Hematopoietic multipotent progenitor cell treated with erythropoietin and hydrocortisone succinate and interleukin-3 and kit ligand, for 8 days (in vitro differentiated cells): ENCODE measurements at regions not wholly inside any gene's neighbourhood (a gene's known extent, or its start where the extent isn't known, plus 50 kb on each side); places are given as distances from the start of the nearest gene placed in this dataset.
"Not testable (repeated sequence)": the region's sequence is repeated elsewhere in the genome, so short reads cannot be mapped to it uniquely, and the experiment has no call there.

Experiments
- DNase-seq: peaks from one replicate; pipeline ENCODE4 v3.0.0-alpha.2; 2015

GRCh38 chr5:2373631-2374030 lies 377.8 kb downstream of the IRX2 start:
- DNase-seq: no peak

DNA sequence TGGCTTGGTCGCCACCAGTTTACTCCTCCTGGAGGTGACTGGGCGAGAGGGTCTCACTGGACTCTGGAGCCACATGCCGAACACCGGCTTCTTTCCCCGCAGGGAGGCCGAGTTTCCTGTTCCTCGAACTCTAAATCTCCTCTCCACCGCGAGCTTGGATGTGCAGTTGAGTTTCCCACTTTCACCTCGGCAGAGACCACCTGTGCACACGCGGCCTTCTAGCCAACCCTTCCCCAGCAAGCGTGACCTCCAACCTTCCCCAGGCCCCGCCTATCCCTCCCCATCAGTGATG lies 380.1 kb downstream of the IRX2 start:
- no peak for DNase-seq

- no peak for DNase-seq
Observed at GRCh38 chr5:2370626-2371418, 380.7 kb downstream of the IRX2 start.

DNA sequence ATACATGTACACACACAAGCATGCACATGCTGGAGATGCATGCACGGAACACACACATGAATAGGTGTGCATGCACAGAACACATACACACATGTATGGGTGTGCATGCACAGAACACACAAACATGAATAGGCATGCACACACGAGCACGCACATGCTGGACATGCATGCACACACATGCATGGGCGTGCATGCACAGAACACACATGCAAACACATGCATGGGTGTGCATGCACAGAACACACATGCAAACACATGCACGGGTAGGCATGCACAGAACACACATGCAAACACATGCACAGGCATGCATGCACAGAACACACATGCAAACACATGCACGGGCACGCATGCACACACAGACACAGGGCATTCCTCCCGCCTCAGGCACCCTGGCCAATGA lies 382.3 kb downstream of the IRX2 start:
- no peak for DNase-seq

- DNase-seq: no peak
Observed at GRCh38 chr5:2366816-2367215, 384.7 kb downstream of the IRX2 start.

DNA sequence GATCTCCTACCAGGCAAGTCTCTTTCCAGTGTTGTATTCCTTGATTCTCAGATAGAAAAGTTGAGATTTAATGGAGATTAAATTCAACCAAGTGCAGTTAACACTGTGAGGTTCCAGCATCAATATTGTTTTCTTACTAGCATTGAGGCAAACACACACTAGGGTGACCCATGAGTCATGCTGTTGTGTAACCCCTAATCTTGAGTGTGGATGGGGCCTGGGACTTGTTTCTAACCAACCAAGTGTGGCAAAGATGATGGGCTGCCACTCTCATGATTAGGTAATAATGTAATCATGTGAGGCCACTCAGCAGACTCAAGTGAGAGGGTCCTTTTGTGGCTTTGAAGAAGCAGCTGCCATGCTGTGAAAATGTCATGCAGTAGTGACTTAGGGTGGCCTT lies 394.2 kb downstream of the IRX2 start:
- DNase-seq: no peak

DNA sequence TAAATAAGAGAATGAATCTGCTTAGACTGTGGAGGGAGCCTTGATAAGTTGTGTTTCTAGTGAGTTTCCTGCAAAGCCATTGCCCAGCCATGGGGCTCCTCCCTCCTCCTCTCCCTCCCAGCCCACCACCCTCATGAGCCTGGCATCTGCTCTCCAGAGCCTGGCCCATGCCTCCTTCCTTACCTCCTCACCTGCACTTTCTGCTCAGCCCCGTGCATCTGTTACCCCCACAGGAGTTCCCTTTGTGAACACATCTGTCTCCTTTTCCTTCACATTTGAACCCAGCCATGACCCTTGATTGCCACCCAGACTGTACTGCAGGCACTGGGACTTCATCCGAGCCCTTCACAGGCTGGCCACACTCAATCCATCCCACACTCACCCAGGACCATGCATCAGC lies 395.6 kb downstream of the IRX2 start:
- no peak for DNase-seq

DNA sequence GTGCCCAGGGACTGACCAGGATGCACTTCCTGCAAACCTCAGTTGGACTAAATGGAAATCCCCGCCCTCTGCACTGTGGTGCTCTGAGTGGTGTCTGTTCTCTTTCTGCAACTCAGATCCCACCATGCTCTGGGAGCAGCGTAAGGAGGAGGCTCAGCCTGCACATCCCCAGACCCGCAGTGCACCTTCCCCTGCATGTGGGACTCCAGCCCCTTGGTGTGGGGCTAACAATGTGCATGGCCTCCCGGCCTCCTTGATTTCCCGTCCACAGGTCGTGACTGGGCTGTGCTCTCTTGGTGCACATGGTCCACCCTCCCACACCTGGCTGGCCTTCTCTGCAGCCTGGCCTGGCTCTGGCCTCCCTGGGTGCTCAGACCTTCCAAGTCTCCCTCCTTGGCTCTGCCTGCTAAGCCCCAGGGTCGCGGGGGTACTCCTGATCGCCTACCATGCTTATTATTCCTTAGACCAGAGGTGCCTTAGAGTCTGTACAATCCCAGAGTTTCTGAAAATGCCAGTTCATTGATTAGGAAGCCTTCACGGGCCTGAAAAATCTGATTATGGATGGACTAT lies 397.5 kb downstream of the IRX2 start:
- DNase-seq: no peak

GRCh38 chr5:2353211-2353610 lies 398.3 kb downstream of the IRX2 start:
- DNase-seq: no peak

DNA sequence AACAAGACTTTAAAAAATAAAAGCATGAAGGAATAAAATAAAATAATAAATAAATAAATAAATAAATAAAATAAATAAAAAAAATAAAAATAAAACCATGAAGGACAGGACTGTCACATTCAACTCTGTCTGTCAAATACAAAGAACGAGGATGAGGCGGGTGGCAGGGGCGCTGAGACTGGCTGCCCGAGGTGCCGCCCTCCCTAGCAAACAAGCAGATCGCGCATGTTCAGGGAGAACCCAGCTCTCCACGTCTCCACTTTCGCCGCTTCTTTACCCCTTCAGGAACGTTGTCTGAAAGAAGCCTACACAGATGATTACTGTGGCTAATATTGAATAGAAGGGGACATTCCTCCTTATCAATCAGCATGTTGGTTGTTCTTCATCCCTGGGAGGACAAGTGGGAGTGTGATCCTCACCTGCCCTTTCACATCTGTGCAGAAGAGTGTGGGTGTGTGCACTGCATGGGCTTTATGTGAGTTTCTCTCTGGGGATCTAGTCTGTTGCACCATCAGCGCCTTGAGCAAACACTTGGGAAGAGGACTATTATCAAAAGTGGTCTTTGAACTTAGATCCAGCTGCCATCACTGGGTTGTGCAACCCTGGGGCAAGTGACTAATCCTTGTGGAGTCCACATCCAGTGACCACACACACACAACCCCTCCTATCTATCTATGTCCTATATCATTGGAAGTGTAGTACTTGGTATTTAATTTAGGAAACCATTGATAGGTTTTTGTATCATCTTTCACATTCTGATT lies 399.2 kb downstream of the IRX2 start:
- DNase-seq: no peak

DNA sequence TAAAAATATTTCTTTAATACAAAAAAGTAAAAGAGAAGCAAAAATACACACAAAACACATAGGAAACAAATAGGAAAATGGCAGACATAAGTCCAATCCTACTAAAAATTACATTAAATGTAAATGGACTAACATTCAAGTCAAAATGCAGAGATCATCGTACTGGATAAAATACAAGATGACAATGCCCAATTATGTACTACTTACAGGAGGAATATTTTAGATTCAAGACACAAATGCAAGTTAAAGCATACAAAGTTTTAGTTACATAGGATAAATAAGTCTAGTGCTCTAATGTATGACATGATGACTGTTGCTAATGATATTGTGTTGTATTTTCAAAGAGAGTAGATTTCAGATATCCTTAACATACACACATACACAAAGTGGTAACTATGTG lies 401.7 kb downstream of the IRX2 start:
- DNase-seq: not testable (repeated sequence)

GRCh38 chr5:2338686-2339085 lies 412.8 kb downstream of the IRX2 start:
- DNase-seq: no peak

DNA sequence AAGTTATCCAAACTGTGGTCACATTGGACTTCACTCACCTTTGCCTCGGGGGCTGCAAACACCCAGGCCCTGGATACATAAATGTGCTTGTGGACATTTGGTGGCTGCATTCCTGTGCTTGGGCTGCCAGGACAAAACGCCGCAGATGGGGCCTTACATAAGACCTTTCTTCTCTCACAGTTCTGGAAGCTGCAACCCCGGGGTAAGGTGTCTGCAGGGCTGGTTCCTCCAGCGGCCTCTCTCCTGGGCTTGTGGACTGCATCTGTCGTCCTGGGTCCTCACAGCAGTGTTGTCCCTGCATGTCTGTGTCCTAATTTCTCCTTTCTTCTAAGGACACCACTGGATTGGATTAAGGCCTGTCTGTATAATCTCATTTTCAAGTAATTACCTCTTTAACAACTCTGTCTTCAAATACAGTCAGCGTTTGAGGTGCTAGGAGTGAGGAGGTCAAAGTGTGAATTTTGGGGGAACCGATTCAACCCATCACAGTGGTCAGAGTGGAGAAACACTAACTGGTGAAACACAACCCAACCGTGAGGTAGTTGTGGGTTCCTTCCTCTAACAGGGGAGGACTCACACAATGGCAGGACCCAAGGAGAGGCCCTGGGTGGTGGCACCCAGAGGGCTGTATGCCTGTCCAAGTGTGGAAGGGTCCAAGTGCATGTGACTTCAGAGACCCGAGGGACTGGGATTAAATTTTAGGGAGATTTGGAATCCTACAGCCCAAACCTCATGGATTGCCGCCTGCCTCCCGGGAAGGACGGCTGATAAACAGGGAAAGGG lies 415.6 kb downstream of the IRX2 start:
- DNase-seq: no peak

- no peak for DNase-seq
Observed at GRCh38 chr5:2335125-2335732, 416.2 kb downstream of the IRX2 start.

GRCh38 chr5:2334719-2335118 lies 416.8 kb downstream of the IRX2 start:
- DNase-seq: no peak

DNA sequence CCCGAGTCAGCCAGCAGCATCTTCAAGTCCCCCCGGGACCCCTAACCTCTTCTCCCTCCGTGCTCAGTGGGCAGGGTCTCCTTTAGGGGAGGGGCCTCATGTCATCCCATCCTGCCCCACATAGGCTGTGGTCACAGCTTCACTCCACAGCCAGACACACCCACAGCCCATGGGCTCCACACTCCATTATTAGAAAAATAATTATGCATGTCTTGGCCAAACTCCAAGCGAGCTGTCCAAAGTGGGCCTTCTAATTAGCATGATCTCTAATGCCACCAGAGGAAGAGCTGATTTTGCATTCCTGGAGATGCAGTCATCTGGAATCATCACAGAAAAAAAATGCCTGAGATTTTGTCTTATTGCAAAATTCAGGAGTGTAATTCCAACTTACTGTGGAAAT lies 418.2 kb downstream of the IRX2 start:
- no peak for DNase-seq

DNA sequence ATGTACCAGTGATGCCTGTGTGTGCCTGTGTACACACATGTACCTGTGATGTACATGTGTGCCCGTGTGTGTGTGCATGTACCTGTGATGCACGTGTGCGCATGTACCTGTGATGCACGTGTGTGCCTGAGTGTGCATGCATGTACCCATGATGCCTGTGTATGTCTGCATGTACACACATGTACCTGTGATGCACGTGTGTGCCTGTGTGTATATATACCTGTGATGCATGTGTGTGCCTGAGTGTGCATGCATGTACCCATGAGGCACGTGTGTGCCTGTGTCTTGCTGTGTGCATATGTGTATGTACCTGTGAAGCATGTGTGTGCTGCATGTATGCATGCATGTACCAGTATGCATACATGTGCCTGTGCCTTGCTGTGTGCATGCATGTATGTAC lies 419.0 kb downstream of the IRX2 start:
- no peak for DNase-seq

DNA sequence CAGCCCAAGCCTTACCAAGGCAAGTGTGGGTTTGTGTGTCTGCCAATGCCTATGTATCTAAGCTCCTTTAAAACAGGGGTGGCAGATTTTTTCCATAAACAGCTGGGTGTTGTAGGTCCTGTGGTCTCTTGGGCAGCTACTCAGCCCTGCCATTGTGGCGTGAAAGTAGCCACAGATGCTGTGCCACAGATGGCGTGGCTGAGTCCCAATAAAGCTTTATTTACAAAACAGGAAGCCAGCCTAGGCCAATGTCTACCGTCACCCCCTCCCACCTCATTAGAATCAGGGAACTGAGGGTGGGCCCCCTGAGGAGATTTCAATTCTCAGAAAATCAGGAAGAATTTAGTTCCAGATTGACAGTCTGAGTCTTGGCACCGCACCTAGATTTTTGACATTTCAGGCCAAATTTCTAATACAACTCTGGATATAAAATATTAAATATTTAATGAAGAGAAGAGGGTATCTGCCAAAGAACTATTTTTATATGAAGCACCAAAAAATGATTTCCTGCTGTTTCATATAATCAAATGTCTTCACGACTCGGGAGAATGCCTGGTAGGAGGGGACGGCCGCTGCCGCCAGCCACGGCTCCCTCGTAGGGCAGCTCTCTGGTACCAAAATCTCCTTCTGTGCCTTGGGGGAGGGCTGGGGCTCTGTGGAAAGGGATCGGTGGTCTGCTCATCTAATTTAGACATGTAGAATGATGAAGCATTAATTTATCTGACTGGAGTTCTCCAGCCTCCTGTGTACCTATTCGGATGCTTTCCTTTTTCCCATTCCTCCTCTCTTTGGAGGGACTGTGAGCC lies 420.9 kb downstream of the IRX2 start:
- DNase-seq: no peak

- no peak for DNase-seq
Observed at GRCh38 chr5:2329741-2330140, 421.7 kb downstream of the IRX2 start.

GRCh38 chr5:2326601-2327000 lies 424.9 kb downstream of the IRX2 start:
- DNase-seq: no peak

DNA sequence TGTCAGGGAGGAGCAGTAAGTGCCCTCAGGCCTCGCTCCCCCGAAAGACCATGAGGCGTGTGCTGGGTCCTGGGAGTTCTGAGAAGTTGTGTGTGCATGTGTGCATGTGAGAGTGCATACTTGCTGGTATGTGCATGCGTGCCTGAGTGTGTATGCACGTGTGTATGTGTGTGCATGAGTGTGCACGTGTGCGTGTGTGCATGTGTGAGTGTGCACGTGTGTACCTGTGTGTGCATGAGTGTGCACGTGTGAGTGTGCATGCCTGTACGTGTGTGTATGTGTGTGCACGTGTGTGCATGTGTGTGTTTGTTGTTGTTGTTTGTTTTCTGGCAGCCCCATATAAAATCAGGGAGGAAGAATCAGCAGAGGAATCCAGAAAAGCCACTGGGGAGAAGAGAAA lies 426.7 kb downstream of the IRX2 start:
- DNase-seq: no peak

DNA sequence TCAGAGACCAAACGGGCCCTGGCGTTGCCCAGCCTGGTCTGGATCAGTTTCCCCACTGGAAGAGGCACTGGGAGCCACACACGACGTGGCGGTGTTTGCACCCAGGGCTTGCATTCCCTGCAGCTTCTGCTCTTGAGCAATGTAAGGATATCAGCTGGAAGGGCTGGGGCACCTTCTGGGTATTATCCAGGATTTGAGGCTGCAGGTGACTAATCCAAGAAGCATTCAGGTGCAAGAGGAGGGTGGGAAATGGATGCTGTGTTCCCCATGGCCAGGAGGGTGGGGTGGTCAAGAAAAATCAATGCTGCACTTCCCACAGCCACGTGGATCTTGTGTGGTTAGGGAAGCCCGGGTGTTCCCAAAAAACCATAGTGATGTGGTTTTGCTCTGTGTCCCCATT lies 430.9 kb downstream of the IRX2 start:
- DNase-seq: no peak
